ENCODE measurements at regions not wholly inside any gene's neighbourhood (a gene's known extent, or its start where the extent isn't known, plus 50 kb on each side); places are given as distances from the start of the nearest gene placed in this dataset.
"Not testable (repeated sequence)": the region's sequence is repeated elsewhere in the genome, so short reads cannot be mapped to it uniquely, and the experiment has no call there.

DNA sequence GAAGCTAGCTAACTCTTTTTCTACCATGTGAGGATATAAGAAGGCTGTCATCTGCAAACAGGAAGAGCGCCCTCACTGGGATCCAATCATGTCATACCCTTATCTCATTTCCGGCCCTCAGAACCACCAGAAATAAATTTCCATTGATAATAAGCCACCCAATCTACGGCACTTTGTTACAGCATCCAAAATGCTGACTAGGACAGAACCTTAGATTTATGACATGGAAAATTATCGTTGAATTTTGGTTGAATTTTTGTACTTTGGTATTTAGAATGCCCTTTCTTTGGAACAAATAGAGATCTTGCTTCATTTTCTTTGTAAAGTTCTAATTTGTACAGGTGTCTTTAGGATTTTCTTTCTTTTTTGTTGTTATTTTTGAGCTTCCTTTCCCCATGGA, 53.3 kb upstream of the CYLC2 start:
- no peak for DNase-seq

DNA sequence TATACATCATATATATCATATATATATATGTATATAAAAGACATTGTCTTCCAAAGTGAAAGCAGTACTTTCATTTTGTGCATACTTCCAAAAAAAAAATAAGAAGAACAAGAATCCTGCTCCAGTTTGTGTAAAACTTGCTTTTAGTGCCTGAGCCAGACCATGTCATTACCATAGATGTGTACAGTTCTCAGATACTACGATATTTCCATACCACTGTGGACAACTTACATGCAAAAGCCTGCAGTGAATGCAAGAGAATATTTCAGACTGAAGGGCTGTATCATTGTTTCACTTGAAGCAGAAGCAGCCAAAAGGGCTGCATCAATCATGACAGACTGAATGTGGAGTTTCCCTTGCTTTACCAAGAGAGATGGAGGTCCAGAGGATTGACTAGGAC, 72.6 kb upstream of the CYLC2 start:
- no peak for DNase-seq

DNA sequence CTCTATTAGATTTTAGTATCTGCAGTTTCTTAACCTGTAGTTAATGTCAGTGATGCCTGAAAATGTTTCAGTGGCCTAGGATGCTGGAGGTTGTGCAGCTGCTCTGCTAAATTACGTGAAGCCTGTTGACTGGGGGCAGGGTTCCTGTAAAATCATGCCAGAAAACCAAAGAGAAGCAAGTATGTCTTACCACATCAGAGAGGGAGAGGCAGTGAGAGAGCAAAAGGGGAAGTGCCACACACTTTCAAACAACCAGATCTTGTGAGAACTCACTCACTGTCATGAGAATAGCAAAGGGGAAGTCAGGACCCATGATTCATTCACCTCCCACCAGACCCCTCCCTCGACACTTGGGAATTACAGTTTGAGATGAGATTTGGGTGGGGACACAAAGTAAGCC, 83.9 kb upstream of the CYLC2 start:
- DNase-seq, result no peak

DNA sequence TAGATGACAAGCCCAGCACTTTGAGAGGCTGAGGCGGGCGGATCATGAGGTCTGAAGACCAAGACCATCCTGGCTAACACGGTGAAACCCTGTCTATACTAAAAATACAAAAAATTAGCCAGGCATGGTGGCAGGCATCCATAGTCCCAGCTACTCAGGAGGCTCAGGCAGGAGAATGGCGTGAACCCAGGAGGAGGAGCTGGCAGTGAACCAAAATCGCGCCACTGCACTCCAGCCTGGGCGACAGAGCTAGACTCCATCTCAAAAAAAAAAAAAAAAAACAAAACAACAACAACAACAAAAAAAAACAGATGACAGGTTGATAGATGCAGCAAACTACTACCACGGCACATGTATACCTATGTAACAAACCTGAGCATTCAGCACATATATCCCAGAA, 89.3 kb upstream of the CYLC2 start:
- not testable (repeated sequence) for DNase-seq

DNA sequence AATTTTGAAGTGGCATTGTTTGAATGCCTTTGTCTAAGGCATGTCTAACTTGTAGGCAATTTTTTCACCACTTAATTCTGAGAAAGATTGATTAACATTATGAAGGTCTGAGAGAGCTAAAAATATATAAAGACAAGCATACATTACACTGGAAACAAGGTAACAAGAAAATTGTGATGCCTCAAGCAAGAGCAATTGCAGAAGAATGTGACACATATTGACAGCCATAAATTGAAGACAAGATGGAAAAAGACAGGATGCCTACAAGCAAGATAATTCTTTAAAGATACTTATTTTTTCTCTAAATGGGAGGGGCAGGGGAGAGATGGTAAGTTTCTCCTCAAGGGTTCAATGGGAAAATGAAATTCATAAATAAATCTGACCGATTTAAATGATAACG, 103.1 kb upstream of the CYLC2 start:
- no peak for DNase-seq

DNA sequence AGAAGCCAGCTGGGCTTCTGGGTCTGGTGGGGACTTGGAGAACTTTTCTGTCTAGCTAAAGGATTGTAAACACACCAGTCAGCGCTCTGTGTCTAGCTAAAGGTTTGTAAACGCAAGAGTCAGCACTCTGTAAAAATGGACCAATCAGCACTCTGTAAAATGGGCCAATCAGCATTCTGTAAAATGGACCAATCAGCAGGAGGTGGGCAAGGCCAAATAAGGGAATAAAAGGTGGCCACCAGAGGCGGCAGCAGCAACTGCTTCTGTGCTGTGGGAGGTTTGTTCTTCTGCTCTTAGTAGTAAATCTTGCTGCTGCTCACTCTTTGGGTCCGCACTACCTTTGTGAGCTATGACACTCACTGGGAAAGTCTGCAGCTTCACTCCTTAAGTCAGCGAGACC, 106.4 kb upstream of the CYLC2 start:
- DNase-seq, result not testable (repeated sequence)

GRCh38 chr9:102875687-102876086, 119.4 kb upstream of the CYLC2 start:
- no peak for DNase-seq

DNA sequence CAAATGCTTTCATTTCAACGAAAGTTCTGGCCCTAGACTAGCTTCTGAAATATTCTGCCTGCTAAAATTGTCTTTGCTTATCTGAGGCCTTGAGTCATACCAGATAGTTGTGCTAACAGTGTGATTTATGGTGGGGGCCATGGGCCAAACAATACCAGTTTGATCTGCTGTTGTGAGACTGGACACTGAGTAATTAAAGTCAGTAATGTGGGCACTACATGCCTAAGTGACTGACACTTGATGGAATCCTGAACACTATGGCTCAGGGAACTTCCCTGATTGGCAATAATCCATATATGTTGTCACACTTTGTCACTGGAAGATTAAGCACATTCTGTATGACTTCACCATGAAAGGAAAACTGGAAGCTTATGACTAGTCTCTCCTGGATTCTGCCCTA, 127.6 kb upstream of the CYLC2 start:
- no peak for DNase-seq

GRCh38 chr9:102862478-102862877, 132.7 kb upstream of the CYLC2 start:
- DNase-seq, result no peak

GRCh38 chr9:102855641-102856040, 139.5 kb upstream of the CYLC2 start:
- DNase-seq, result no peak

GRCh38 chr9:102845827-102846371, 149.2 kb upstream of the CYLC2 start:
- DNase-seq, result no peak

DNA sequence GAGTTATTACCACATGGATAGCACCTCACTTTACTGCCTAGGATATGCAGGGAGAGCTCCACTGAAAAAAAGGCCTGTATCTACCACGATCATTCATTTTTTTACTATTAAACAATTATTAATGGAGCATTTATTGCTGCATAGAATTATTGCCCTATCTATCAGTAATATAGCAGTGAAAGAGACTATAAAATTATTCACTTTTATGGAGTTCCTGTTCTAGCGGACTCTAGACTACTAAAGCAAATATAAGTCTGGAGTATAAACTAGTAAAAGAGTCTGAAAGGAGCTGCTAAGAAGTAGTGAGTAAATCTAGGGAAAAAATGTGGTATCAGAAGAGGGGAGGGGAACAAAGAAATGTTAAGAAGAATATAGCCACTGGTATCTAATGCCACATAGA, 150.4 kb upstream of the CYLC2 start:
- no peak for DNase-seq

DNA sequence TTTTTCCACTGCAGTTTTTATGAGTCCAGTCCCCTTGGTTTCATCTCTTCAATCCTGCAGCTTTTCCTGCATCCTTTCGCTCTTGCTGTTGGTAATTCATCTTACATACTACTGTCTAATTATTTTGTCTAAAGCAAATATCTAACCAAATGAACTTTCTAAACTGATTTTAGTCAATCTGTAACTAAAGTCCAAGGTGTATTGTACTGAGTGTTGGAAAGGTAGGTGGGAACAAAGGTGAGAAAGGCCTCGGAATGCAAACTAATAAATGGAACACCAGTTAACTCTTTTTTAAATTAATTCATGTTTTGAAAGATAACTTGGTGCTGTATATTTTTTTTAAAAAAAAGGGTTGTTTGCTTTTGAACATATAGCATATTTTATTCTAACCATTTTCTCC, 152.7 kb upstream of the CYLC2 start:
- DNase-seq, result no peak

- DNase-seq, result no peak
Observed at GRCh38 chr9:102841376-102841775, 153.8 kb upstream of the CYLC2 start.

DNA sequence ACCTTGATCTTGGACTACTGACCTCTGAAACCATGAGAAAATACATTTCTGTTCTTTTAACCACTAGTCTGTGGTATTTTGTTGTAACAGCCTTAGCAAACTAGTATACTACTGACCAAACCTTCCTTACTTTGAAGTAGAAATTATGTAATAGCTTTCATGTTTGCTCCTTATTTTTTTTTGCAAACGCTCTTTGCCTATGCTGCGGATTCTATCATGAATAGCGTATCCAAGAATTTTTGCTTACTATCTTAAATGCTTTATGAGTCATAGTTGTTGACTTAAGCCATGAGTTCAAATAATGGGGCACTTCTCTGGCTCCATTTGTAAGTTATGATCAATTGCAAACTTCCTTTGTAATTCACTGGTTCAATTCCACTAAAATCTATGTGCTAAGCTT, 154.8 kb upstream of the CYLC2 start:
- DNase-seq, result no peak

DNA sequence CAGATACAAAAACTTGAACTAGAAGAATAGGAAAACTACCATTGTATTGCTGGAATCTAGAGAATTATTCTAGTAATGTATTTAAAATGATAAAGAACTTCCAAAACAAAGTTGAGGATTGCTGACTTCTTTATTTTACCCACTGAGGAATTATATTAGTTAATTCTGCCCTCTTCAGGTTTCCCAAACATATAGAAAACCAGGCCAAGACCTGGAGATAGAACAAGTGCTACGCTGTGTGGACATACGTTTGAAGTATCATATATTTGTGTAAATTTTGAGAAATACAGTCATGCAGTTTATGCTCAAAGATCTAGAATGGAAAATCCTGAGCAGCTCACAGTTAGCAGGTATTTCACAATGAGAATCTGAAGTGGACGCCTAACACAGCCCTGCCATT, 162.3 kb upstream of the CYLC2 start:
- no peak for DNase-seq

DNA sequence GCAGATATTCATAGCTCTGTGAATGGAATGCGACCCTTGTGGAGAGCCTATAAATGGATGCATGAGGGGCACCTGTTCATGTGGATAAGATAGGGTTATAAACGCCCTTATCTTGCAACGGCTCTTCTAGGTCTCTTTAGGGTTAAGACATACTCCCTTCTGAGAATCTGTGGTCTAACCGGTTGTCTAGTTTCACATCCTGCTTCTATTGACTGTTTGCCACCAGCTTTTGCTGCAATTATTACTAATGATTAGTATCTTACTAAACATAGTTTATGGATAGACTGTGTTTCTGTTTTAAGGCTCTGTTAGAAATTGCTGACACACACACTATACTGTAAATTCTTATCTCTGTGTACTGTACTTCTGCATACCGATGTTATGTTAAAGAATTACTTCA, 198.9 kb upstream of the CYLC2 start:
- no peak for DNase-seq

DNA sequence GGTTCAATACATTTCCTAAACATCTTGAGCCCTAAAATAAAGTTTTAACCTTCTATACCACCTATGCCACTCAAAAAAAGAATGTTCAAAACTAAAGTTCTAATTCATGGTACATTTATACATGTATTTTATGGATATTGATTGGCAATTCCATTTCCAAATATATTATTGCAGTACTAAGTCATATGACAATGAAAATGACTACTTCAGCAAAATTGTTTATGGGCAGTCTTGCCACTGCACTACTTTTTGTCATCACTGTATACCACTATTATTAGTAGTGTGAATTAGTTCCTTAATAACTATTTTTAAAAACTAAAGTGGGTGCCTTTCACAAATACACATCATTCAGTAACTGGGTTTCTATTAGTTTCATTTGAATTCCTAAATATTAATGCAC, 199.6 kb upstream of the CYLC2 start:
- DNase-seq, result no peak

- no peak for DNase-seq
Observed at GRCh38 chr9:102779356-102779755, 215.8 kb upstream of the CYLC2 start.

DNA sequence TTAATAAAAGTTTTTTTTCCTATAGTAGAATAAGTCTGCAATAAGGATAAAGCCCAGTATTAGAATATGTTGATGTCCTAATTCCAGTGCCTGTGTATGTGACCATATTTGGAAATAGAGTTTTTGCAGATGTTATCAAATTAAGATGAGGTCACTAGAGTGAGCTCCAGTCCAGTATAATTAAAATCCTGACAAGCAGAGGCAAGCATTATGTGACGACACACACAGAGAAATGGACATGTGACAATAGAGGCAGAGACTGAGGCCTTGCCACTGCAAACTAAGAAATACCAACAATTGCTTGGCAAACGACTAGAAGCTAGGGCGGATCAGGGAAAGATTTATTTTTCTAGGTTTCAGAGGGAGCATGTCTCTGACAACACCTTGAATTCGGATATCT, 216.4 kb upstream of the CYLC2 start:
- no peak for DNase-seq

DNA sequence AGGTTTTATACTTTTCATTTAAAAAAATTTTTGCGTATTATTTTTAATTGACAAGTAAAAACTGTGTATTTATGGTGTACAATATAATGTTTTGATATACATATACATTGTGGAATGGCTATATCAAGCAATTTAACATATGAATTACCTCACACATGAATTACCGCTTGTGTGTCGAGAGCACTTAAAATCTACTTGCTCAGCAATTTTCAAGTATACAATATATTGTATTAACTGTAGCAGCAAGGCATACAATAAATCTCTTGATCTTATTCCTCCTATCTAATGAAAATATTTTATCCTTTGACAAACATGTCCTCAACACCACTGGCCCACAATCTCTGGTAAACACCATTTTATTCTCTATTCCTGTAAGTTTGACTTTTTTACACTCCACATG, 224.4 kb upstream of the CYLC2 start:
- DNase-seq, result no peak

GRCh38 chr9:102769307-102769706, 225.8 kb upstream of the CYLC2 start:
- DNase-seq, result no peak

GRCh38 chr9:102768002-102768401, 227.1 kb upstream of the CYLC2 start:
- no peak for DNase-seq

DNA sequence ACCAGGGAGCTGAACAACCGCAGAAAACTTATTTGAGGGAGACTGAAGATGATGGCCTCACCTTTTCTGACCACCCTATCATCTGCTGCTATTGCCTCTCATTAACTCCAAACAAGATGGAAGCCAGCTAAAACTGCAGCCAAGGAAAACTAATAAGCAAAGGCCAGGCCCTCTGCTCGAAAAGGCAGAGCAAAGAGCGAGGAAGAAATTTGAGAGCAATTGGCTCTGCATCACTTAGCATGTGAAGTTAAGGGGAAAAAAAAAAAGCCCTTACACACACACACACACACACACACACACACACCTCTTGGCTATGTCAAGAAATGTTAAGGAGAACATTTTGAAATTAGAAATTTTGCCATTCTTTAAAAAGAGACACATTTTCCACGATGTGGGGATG, 228.1 kb upstream of the CYLC2 start:
- DNase-seq, result no peak

DNA sequence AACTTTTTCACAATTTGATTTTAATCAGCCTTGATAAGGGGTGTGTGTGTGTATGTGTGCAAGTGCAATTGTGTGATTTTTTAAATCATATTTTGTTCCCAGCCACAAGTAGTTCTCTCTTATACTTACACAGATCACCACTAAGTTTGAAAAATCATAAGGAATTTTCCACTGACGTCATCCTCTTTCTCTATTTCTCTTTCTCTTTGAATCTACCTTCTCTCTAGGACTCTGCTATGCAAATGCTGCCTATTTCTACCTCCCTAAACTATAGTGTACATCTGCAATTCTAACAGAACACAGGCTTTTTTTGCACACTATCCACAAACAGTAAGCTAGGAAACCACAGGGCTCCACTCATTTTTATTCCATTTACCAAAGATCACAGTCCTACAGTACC, 254.6 kb upstream of the CYLC2 start:
- no peak for DNase-seq

All from anterior cingulate cortex (tissue), 58 donors.